HG03378 (cell line): ENCODE measurements at regions not wholly inside any gene's neighbourhood (a gene's known extent, or its start where the extent isn't known, plus 50 kb on each side); places are given as distances from the start of the nearest gene placed in this dataset.

Experiments
- ATAC-seq: cut with Tn5 transposase; IDR thresholded peaks from one replicate; pipeline ENCODE4 v1.9.1; 2021; ENCODE audit warnings: mild to moderate bottlenecking, moderate library complexity; ENCODE audit not compliant: unreplicated experiment

DNA sequence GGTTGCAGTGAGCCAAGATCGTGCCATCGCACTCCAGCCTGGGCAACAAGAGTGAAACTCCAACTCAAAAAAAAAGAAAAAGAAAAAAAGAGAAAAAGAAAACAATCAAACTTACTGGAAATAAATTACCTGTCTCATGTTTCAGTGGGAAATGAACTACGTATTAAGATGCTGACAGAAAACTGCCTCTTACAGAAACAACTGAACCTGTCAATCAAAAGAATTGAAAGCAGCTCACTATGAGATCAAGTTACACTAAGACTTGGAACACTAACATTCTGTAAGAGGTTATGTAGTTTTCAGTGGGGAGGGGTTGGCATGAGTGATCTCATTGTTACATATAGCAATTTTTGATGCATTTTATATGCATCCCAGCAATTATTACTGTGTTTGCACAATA lies 64.4 kb upstream of the SPATA31E1 start:
- ATAC-seq: no peak

DNA sequence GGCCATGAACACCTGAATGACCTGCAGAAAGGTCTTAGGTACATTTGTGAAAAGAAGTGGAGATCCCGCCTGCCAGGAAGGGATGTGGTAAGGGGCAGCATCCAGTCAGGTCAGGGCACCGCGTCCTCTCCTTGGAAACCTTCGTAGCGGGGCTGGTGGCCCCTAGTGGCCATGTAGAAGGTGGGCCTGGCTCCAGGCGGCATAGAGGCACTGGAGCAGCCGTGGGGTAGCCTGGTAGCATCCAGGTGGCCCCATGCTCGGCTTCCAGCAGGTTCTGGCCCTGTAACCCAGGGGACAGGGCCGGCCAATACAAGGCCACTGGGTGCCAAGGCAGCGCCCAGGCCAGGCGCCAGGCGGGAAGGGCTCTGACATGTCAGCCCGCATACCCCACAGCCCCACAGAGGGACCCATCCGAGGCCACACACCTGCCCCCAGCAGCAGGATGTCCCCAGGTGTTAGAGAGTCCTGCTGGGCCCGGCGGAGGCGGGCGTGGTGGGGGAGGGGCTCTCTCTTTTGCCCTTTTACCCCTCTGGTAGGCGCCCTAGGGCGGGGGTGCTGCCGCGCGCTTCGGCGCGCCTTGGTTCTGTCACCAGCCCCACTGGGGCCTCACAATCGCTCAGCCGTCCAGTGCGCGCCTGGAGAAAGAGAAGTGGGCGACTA lies 58.3 kb upstream of the SPATA31E1 start:
- ATAC-seq: no peak

DNA sequence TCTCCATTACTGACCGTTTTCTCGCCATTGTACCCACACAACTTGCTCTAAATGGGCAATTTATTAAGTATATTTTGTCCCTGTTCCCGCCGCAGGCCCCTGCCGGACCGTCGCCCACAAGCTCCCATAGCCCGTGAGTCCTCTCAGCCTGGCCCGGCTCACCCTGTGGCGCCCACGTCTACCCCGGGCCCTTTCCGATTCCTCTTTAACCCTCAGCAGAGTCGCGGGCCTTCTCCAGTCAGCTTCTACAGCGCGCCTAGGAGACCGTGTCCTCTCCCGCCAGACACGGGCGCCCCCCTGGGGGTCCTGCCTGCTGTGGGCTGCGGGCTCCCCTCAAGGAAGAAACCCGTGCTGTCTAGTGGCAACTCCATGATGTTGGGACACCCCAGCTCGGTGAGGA lies 57.8 kb upstream of the SPATA31E1 start:
- ATAC-seq: no peak

- no peak for ATAC-seq
Measured at GRCh38 chr9:87826331-87826730, 56.3 kb upstream of the SPATA31E1 start.

- ATAC-seq: no peak
Measured at GRCh38 chr9:87827341-87827740, 55.3 kb upstream of the SPATA31E1 start.

DNA sequence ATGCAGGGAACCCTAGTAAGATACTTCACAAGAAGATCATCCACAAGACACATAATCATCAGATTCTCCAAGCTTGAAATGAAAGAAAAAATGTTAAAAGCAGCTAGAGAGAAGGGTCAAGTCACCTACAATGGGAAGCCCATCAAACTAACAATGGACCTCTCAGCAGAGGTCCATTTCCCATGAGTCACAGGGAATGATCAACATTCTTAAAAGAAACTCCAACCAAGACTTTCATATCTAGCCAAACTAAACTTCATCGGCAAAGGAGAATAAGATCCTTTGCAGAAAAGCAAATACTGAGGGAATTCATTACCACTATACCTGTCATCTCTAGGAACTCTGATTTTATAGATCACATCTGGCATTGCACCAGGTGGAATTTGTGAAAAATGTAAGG lies 52.9 kb upstream of the SPATA31E1 start:
- ATAC-seq: no peak

DNA sequence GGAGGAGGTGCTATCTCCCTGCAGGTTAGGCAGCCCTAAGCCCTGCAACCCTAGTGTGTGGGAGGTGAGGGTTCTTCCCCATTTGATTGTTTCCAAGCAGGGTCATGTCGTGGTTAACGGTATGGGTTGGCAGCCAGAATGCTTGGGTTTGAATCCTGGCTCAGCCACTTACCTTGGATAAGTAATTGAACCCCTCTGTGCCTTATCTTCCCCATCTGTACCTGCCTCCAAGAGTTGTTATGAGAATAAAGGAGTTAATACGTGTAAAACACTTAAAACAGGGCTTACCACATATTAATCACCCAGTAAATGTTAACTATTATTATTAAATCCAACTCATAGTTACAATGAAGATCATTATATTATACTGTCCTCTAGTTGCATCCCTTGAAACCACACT lies 52.2 kb upstream of the SPATA31E1 start:
- no peak for ATAC-seq

- no peak for ATAC-seq
Measured at GRCh38 chr9:87831159-87831558, 51.5 kb upstream of the SPATA31E1 start.
